Lung microvascular endothelial cell (primary cell): ENCODE measurements at regions not wholly inside any gene's neighbourhood (a gene's known extent, or its start where the extent isn't known, plus 50 kb on each side); places are given as distances from the start of the nearest gene placed in this dataset.
"Not testable (repeated sequence)": the region's sequence is repeated elsewhere in the genome, so short reads cannot be mapped to it uniquely, and the experiment has no call there.

Source experiments
- DNase-seq, 2 donors: peaks; one replicate each; pipeline versions ENCODE4 v3.0.0 to v3.0.0-alpha.2; 2010; ENCODE audit warnings: low read depth in 2 of 2

- DNase-seq: no peak
Measured at GRCh38 chr5:101520417-101520816, 617.3 kb upstream of the ST8SIA4 start.

- no peak for DNase-seq
Measured at GRCh38 chr5:101517795-101518194, 614.7 kb upstream of the ST8SIA4 start.

DNA sequence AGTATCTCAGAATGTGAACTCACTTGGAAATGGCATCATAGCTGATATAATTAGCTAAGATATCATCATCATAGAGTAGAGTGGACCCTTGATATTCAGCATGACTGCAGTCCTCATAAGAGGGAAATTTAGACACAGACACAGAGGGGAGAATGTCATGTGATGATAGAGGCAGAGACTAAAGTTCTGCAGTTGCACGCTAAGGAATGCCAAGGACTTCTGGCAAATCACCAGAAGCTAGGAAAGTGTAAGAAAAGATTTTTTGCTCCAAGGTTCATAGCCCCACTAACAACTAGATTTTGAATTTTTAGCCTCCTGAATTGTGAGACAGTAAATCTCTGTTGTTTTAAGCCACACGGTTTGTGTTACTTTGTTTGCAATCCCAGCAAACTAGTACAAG lies 612.6 kb upstream of the ST8SIA4 start:
- no peak for DNase-seq

DNA sequence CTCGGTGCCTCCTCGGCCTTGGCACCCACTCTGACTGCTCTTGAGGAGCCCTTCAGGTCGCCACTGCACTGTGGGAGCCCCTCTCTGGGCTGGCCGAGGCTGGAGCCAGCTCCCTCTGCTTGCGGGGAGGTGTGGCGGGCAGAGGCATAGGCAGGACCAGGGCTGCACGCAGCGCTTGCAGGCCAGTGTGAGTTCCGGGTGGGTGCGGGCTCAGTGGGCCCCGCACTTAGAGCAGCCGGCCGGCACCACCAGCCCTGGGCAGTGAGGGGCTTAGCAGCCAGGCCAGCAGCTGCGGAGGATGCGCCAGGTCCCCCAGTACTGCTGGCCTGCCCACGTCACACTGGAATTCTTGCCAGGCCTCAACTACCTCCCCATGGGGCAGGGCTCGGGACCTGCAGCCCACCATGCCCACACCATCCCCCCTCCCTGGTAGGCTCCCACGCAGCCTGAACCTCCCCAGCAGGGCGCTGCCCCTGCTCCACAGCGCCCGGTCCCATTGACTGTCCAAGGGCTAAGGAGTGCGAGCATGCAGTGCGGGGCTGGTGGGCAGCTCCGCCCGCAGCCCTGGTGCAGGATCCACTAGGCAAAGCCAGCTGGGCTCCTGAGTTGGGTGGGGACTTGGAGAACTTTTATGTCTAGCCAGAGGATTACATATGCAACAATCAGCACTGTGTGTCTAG lies 602.9 kb upstream of the ST8SIA4 start:
- DNase-seq: no peak

DNA sequence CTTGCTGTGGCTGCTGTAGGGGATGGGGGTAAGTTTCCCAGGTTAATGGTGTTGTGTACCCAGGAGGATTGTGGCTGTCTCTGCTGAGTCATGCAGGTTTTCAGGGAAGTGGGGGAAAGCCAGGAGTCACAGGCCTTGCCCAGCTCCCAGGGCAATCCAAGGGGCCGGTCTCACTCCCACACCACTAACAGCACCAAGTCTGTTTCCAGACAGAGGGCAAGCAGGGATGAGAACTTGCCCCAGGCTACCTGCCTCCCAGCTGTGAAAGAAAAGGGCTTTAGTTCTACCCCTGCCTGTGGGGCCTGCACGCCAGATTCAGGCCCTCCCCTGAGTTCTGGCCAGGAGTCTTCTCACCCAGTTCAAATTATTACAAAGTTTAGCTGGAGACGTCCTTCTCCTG lies 579.8 kb upstream of the ST8SIA4 start:
- no peak for DNase-seq

DNA sequence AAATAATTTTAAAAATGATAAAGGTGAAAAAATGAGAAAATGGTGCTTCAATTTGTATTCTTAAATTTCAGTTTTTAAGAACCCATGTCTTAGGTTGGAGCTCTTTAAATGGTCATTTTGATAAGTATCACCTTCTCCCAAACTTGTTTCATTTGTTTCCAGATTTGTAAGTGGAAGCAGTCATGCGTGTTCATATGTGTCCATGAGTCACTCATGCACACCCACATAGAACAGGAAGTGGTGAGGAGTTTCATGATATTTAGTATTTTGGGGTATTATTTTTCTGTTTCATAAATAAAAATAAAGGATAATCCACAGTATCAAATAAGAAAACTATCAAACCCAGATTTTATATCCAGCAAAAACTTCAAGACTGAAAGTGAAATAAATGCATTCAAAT lies 570.4 kb upstream of the ST8SIA4 start:
- DNase-seq: no peak

- no peak for DNase-seq
Measured at GRCh38 chr5:101461455-101461854, 558.4 kb upstream of the ST8SIA4 start.

DNA sequence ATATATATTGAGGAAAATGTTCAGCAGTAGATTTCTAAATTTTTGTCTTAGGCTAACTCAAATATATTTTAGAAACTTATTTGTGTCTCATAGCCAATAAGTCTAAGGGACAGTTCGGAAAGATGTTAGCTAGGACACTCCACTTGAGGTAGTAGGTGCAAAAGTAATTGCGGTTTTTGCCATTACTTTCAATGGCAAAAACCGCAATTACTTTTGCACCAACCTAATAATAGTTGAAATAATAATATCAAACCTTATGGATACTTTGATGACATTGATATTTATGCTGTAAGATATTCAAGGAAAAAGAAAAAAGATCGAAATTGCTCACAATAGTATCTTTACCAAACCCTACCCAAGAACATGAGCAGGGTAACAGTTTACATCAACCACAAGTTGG lies 555.5 kb upstream of the ST8SIA4 start:
- DNase-seq: no peak

DNA sequence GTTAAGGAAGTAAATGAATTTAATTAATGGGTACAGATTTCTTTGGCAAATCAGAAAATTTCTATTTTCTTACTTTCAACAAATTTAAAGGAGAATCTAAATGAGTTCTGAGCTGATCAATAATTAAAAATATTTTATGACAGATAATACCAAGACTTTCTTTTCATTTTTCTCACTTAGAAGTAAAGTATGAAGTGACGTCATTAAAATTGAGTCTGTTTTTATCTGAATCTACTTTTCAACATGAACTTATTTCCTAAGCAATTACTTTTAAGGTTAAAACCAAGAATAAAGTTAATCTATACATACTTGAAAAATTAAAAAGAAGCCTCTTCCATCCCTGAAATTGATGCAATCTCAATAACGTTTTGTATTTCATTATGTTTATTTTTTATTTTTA lies 552.8 kb upstream of the ST8SIA4 start:
- DNase-seq: no peak

DNA sequence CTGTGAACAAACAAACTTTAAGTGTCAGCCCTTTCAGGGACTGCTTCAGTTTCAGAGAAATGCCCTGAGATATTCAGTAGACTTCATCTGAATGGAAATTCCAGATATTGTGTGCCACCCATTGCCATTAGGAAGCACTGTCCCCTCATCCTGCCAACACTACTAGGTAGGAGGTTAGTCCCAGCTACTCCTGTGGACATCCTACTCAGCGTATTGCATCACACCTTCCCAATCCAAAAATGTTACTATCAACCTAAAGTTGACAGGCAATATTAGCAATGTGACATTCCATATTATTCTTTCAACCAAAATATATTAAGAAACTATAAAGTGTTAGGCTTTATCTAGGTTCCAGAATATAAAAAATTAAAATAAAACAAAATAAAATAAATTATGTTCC lies 552.0 kb upstream of the ST8SIA4 start:
- DNase-seq: no peak

- DNase-seq: not testable (repeated sequence)
Measured at GRCh38 chr5:101442281-101442680, 539.2 kb upstream of the ST8SIA4 start.

- DNase-seq: no peak
Measured at GRCh38 chr5:101440173-101440572, 537.1 kb upstream of the ST8SIA4 start.

DNA sequence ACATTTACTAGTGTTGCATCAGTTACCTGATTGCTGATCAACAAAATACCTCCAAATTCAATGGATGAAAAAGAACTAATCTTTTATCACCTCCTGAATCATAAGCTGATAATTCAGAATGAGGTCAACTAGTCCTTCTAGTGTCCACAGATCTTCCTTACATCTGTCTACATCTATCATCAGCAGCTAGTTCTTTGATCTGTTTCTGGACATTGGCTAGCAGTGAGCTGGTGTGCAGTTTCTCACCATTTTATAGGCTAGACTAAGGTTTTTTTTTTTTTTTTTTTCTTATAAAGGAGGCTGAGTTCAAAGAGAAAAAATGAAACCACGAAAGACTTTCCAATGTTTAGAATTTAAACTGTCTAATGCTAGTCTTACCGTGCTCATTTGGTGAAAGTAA lies 534.3 kb upstream of the ST8SIA4 start:
- DNase-seq: no peak

DNA sequence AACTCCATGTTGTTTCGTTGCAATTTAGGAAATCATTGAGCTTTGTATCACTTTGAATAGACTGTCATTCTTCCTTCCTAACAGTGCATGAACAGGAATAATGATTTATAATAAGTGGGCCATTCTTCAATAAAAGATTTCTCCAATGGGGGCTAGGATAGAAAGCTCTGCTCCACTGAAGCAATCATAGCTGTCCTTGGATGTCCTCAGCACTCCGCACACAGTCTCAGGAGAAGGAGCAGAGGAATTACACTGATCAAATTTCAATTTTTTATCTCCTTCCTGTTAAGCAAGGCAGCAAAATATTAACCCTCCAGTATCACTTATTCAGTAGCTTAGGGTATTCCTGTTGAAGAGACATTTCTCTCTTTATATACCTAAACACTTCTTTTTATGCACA lies 532.7 kb upstream of the ST8SIA4 start:
- no peak for DNase-seq

- no peak for DNase-seq
Measured at GRCh38 chr5:101431201-101431600, 528.1 kb upstream of the ST8SIA4 start.

DNA sequence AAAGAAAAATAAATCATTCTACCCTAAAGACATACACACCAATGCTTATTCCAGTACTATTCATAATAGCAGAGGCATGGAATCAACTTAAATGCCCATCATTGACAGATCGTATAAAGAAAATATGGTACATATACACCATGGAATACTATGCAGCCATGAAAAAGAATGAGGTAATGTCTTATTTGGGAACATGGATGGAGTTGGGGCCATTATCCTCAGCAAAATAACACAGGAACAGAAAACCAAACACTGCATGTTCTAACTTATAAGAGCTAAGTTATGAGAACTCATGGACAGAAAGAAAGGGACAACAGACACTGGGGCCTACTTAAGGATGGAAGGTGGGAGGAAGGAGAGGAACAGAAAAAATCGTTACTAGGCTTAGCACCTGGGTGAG lies 527.5 kb upstream of the ST8SIA4 start:
- no peak for DNase-seq

DNA sequence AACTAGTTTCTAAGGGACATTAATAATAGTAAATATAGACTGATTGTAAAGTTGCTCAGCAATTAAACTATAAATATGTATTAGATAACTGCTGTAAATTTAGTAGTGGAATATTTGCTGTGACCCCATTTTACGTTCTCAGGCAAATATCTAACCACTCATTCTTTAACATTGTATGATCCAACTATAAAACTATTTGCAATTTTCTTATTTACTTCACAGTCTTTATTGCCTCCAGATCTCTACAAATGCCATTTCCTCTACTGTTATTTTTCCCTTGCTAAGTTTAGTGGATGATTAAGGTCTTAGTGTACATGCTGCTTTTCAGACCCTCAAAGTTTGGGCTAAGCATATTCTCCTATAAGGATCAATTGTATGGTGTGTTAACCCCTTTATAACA lies 526.2 kb upstream of the ST8SIA4 start:
- DNase-seq: no peak

DNA sequence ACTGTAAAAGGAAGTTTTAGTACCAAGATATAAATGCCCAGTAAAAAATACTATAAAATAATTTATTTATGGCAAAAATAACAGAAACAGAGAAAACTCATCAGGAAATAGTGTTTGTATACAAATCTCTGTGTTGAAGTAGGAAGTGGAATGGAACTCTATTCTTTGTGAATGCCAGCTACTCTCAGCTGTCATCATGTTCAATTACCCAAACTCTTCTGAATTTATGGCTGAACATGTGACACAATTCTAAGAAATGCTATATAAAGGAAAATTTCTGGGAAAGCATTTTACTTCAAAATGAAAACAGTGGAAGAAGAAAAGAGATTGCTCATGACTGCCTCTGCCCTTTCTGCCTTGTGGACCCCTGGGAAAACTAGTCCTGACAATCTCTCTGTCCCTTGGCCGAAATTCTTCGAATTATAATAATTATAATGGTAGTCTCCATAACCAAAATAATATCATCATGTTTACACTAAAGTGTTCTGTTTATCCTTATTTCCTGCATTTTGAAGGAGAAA lies 522.3 kb upstream of the ST8SIA4 start:
- no peak for DNase-seq

DNA sequence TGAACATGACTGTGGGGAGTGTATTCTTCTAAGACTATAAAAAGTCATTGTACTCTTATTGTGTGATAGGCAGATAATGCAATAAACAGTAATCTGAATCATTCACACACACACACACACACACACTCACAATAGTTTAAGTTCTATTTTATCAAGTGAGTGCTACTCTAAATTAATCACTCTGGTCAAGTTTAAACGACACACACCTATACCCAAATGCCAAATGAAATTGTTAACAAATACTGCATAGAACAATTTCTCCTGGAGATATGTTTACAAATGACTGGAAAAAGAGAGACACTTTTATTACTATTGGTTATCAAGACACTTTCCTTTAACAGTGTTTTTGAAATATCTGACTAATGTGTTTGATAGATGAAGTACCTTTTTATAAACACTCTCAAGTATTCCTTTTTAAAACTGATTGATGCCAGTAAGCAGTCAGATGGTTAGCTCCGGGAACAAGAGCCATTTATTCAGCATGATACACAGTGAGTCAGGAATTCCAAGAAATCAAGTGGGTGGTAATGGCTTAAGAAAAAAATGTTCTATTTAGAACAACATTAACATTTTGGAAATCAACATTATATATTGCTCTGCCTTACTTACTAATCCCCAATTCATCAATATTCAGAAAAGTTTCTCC lies 521.6 kb upstream of the ST8SIA4 start:
- DNase-seq: no peak

DNA sequence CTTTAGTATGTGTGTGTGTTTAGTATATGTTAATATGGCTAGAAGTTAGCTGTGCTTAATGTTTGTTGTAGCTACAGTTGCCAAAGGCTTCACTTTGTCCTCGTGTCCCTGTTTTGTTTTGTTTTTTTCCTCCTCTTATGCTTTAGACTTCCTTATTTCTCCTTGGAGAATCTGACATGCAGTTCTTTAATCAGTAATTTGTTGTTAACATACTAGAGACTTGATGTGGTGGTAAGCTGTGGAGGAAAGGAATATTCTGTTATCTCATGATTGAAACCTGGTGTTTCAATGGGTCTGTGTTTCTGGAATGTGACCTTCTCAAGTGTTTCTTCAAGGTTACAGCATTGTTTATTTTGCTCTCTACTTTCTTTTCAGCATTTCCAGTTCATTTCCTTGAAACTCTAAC lies 515.6 kb upstream of the ST8SIA4 start:
- no peak for DNase-seq

DNA sequence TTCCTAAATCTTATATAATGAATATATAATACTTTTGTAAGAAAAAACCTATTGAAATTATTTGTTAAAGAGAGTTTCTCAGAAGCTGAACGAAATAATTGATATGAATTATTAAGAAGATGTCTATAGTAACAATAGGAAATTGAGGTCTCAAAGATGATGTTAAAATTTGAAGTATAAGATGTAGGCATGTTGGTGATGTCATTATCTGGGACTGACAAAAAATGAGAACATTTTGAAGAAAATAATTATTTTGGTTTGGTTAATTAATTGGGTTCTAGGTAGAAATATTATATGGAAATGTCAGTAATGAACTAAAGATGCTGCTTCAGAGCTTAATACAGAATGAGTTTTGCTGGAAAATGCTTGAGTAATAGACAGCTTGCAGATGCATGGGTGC lies 501.4 kb upstream of the ST8SIA4 start:
- no peak for DNase-seq

DNA sequence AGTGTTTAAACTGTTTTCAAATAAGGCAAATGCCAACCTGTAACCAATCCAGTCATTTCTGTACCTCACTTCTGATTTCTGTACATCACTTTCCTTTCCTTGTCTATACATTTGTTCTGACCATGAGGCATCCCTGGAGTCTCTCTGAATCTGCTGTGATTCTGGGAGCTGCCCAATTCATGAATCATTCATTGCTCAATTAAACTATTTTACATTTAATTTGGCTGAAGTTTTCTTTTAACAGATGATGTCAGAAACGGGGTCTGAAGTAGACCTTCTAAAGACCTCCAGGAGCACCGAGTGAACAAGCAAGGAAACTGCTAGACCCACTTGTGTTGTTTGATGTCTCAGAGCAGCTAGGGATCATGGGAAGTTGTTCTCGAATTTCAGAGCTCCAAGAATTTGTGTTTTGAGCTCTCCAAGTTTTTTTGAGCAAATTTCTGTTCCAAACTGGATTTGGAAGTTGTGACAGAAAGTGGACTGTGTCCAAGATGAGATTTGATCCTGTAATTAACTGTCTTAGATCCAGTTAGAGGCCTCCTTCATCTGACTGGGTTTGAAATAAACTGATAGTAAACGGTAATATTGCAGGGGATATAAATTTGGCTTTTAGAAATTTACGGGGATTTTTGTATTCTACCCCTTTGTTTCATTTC lies 490.8 kb upstream of the ST8SIA4 start:
- DNase-seq: no peak
